NOMO-1 treated with DMSO at 0.1 percent for 48 hours (cell line): ENCODE measurements at regions not wholly inside any gene's neighbourhood (a gene's known extent, or its start where the extent isn't known, plus 50 kb on each side); places are given as distances from the start of the nearest gene placed in this dataset.
"Not testable (repeated sequence)": the region's sequence is repeated elsewhere in the genome, so short reads cannot be mapped to it uniquely, and the experiment has no call there.

Source experiments
- DNase-seq: peaks from one replicate; lab custom pipeline; 2025; ENCODE audit not compliant: unreplicated experiment; lab: John Stamatoyannopoulos, UW

- DNase-seq = no peak
Observed at GRCh38 chr21:24628536-24628935, 978.7 kb downstream of the MRPL39 start.

- no peak for DNase-seq
Observed at GRCh38 chr21:24628046-24628445, 979.2 kb downstream of the MRPL39 start.

GRCh38 chr21:24617819-24618218, 989.5 kb downstream of the MRPL39 start:
- DNase-seq = no peak

- DNase-seq = no peak
Observed at GRCh38 chr21:24594082-24594481, 1013.2 kb downstream of the MRPL39 start.

DNA sequence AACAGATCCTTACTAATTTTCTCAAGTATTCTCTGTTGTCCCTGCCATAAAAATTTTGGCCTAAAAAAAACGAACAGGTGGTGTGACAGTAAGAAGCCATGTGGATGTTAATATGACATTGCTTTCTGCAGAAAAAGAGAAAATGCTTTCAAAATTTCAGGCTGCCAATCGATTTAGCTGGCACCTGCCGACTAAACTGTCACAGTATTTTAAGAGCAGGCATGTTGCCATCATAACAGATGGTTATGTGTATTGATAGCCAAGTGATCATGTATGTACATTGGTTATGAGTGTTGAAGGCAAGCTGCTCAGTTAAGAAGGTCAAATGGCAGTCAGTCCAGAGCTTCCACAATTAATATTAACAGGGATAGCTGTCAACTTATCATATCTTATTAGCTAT, 1017.0 kb downstream of the MRPL39 start:
- DNase-seq = no peak

DNA sequence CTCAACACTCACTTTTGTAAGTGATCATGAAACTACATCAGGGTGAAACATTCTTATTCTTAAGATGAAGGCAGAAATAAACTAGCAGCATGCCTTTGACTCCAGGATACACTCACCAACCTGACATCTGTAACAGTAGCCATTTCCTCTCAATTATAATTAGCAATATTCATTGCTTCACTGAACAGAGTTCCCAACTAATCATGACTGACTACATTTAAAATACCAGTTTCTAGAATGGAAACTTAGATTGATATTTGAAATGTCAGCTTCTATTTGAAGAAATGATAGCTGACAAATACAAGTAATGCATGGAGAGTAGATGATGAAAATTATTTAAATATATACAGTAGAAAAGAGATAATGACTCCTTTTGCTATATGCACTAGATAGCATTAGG, 1023.8 kb downstream of the MRPL39 start:
- no peak for DNase-seq

- no peak for DNase-seq
Observed at GRCh38 chr21:24577301-24577700, 1030.0 kb downstream of the MRPL39 start.

DNA sequence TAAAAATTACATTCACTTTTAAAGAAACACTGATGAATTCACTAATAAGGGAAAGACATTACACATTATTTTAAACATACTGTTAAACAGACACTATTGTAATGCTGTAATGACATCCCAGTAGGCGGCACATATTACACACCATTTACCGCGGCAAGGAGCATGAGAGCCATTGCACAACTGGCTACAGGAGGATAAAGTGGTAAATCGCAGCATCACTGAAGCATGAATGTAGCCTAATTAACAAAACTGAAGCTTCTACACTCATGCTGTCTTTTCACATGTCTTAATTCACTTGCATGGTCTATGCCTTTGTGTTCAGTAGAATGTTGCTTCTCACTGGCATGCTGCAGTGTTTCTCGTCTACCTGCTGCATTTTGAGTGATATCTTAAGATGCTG, 1046.0 kb downstream of the MRPL39 start:
- no peak for DNase-seq

GRCh38 chr21:24552491-24552890, 1054.8 kb downstream of the MRPL39 start:
- DNase-seq = no peak

DNA sequence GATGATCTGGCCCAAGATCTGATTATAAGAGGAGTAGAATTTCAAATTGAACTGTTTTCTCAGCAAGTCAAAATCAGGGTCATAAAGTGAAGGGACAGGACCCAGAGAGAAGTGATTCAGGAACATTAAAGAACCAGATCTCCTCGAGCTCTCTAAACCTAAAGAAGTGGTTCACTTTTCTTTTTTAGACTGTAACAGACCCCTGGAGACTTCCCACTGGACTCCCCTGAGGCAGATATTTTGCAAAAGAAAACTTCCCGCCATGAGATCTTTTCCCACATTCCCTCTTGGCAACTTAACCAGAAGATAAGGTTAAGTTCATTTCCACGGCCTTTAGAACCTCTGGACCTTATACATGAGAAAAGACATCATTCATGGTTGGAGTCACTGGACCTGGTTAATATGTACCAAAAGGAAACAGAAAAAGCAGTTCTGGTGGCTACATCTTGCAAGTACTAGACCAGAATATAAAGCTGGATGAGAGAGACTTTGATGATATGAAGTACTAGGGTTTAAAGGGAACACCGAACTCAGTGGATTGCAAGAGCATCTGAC, 1061.4 kb downstream of the MRPL39 start:
- no peak for DNase-seq

DNA sequence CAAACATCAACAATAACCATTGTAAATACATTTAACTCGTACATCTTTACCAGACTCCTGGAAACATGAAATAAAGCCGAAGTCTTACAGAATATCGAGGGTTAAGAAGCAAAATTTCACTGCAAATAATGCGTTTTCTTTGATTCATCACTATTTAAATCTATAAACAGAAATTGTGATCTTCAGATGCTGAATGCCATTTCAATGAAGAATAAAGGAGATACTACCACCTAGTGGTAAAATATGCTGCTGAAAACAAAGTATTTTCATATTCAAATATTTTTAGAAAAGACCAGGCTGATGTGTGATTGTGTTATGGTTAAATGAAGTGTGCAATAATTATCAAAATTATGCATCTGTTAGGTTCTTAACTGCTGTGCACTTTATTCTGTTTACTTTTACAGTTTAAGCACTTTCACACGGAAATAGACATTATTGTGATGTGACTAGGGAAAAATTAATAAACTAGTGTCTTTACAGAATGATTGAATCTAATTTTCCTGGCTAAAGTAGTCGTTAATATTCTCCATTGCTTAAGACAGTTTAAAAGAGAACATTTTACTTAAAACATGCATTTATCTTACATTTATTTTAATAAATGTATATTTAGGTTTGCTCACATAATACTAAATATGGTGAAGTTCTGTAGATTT, 1093.1 kb downstream of the MRPL39 start:
- peak; percentile 24 for DNase-seq

GRCh38 chr21:24509131-24509530, 1098.2 kb downstream of the MRPL39 start:
- no peak for DNase-seq

DNA sequence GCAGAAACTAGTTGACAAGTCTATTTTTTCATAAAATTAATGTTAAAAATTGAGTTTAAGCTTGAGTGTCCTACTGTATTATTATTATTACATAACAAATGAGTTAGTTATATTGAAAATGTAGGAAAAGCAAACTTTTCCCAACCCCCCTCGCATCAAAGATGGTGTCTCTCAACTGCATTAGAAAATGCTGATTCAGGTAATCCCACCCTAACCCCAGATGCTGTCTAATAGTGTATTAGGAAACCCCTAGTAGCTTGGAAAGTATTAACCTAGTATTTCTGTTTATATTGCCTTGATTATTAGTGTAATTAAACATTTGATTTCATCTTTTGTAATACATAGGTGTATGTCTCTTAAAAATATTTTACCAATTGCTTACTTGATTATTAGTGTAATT, 1120.3 kb downstream of the MRPL39 start:
- DNase-seq = no peak

DNA sequence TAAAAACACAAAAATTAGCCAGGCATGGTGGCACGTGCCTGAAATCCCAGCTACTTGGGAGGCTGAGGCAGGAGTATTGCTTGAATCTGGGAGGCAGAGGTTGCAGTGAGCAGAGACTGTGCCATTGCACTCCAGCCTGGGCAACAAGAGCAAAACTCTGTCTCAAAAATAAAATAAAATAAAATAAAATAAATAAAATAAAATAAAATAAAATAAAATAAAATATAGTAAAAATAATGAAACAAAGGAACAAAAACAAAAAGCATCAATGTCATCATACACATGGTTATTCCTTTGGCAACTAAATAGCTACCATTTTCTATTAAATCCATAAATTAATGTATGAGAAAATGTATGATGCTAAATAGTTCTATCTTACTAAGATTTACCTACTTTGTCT, 1123.9 kb downstream of the MRPL39 start:
- DNase-seq = not testable (repeated sequence)

DNA sequence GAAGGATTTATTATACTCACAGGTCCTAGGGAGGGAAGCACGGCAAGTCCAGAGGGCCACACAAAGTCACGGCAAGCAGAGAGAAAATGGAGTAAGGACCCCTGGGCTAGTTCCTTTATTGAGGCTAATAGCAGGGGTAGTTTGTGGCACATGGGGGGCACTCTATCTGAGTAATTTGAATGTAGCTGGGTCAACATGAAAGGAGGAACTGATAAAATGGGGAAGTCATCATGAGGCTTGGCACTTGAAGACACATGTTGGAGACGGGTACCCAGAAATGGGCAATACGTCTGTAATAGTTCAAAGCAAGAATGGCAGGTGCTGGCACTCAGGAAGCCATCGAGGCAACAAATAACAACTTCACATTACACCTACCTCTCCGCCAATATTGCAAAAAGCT, 1136.4 kb downstream of the MRPL39 start:
- DNase-seq = peak; percentile 25

DNA sequence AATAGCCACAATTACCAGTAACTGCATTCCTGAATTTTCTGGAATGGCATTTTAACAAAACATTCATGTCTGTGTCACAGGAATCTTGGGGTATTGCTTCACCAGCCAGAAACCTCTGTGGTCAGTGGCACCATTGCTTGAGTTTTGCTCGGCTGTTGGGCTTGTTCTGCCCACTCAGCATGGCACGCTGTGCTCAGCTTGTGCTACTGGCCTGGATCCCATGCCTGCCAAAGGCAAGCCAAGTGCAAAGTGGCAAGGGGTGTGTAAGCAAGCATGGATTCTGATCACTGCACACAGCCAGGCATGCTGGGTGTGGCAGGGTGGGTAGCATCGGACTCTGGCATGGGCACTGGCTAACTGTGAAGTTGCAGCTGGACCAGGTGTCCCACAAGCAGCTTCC, 1150.9 kb downstream of the MRPL39 start:
- DNase-seq = no peak

DNA sequence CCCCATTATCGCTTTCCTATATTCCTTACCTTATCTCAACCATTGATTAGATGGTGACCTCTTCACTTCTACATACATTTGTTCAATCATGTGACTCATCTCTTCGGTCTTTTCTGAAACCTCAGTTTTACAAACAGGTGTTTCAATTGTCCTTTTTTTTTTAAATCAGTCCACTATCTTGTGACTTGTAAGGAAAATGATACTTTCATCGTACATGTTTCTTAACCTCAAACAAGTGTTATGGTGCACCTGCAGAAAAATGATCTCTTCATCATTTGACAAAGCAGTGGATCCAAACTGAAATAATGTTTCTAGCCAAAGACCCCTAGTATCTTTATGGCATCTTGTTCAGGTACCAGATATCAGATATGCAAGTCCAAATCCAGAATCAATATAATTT, 1157.2 kb downstream of the MRPL39 start:
- no peak for DNase-seq

DNA sequence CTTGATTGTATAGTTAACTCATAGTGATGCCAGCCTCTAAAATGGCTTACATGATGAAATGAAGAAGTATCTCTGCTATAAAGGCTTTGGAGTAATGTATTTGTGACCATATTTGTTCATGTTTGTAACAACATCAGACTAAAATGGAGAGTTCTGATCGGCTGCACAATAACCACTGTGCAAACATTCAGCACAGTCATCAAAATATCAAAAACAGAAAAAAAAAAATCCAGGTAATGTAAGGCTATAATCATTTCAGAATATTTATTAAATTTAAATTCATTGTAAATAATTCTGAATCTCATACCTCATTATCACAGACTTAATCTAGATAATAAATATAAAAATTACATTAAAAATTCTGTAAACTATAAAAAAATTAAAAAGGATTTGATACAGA, 1161.8 kb downstream of the MRPL39 start:
- DNase-seq = no peak

DNA sequence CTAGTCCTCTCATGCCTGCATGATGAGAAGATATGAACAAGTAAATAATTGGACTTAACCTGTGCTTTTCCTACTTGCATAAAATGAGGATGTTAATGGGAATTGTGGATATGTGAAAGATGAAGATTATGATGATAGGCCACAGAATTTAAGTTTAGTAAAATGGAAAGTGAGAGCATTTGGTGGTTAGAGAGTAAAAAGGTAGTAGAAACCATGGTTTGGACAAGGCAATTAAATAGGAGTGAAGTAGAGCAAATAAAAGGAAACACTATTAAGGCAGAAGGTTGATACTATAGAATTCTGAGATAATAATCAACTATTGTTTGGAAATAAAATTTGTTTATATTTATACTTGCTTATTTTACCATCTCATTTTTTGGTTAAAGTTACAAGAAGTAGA, 1162.5 kb downstream of the MRPL39 start:
- DNase-seq = no peak

- no peak for DNase-seq
Observed at GRCh38 chr21:24436236-24436635, 1171.0 kb downstream of the MRPL39 start.

- peak; percentile 47 for DNase-seq
Observed at GRCh38 chr21:24428591-24429199, 1178.6 kb downstream of the MRPL39 start.

DNA sequence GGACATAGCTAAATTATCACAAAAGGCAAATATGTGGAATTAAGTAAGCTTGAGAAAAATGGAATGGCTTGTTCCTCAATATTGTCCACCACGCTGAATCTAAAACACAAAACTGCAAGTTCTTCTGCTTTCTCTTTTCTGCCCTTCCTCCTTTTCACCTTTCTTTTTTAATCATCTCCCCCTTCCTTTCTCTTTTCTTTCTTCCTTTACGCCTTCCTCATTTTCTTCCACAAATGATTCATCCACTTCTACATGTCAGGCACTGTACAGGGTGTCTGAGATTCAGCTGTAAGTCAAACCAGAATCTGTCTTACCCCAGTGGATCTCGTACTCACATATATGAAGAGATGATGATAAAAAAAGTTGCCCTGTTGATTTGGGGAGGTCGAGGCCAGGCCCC, 1182.5 kb downstream of the MRPL39 start:
- peak; percentile 26 for DNase-seq

DNA sequence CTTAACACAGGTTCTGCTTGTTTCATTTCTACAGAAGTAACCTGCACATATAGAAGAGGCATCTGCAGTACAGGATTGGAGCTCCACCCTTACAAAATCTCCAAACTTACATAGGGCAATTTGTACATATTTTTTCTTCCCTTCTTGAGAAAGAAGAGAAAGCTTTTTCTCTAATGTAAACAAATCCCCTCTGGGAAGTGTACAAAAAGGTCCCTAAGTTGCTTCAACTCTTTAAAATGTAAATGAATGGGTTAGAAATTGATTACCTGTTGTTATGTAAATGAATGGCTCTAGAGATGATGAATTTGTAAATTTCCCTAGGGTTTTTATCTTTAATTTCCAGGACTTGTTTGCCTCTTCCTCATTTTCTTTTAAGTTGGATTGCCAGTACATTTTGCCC, 1183.7 kb downstream of the MRPL39 start:
- DNase-seq = no peak
